A549 (cell line): ENCODE measurements at regions not wholly inside any gene's neighbourhood (a gene's known extent, or its start where the extent isn't known, plus 50 kb on each side); places are given as distances from the start of the nearest gene placed in this dataset.

Experiments used
- ATAC-seq, 2 experiments: fragments of 200-7000 bp in 1 of 2; fragments of >200 bp in 1 of 2; cut with Nextera tagmentation in 1 of 2; cut with Tn5 transposase in 1 of 2; 3 replicates each; pipeline versions ENCODE4 v1.8.0 to v1.9.1; 2018 to 2020; ENCODE audit warnings: mild to moderate bottlenecking in 1 of 2, moderate library complexity in 1 of 2
- CTCF ChIA-PET: fragments of 300-600 bp; sonication (Branson Sonifier 250); formaldehyde crosslinking; extraction: SDS; loops from one replicate; lab custom pipeline; 2021; ENCODE audit warnings: antibody characterized with exemption, inconsistent platforms; lab: Yijun Ruan, JAX
- POLR2A ChIA-PET: fragments of 350-600 bp; formaldehyde crosslinking; extraction: SDS; loops from one replicate; lab custom pipeline; 2021; ENCODE audit warnings: antibody characterized with exemption, inconsistent platforms; lab: Yijun Ruan, JAX
- DNase-seq, 2 experiments: peaks; one replicate each; pipeline versions ENCODE4 v3.0.0 to v3.0.0-alpha.2; 2011 to 2016; ENCODE audit warnings: low read depth in 1 of 2, low spot score in 1 of 2
- FAIRE-seq: peaks from 2 replicates; lab custom pipeline; 2011; peaks lifted over from hg19 to GRCh38; lab: Jason Lieb, UNC
- H3K27ac ChIP-seq, 2 experiments: fragments of >200 bp; sonication (Bioruptor Twin); formaldehyde crosslinking; 3 replicates each; pipeline ENCODE4 v1.5.1; 2016 to 2017
- H3K4me1 ChIP-seq: fragments of >200 bp; sonication (Bioruptor Twin); formaldehyde crosslinking; 3 replicates; pipeline ENCODE4 v1.6.1; 2016
- H3K4me2 ChIP-seq: fragments of >200 bp; sonication (Bioruptor Twin); formaldehyde crosslinking; 3 replicates; pipeline ENCODE4 v1.6.1; 2016
- H3K4me3 ChIP-seq: fragments of >200 bp; sonication (Bioruptor Twin); formaldehyde crosslinking; 3 replicates; pipeline ENCODE4 v1.5.1; 2016
- H3K9me3 ChIP-seq: fragments of >200 bp; sonication (Bioruptor Twin); formaldehyde crosslinking; 3 replicates; pipeline ENCODE4 v1.6.1; 2016
- BHLHE40 ChIP-seq: IDR thresholded peaks from 2 replicates; pipeline ENCODE4 v1.6.1; 2012; ENCODE audit warnings: low read depth, low read length, inconsistent platforms
- CBX8 ChIP-seq: fragments of 200-600 bp; sonication (generic); IDR thresholded peaks from 2 replicates; pipeline ENCODE4 v1.6.1; 2016
- EHMT2 ChIP-seq: fragments of 200-600 bp; sonication (generic); IDR thresholded peaks from 2 replicates; pipeline ENCODE4 v1.6.1; 2016; ENCODE audit warnings: antibody characterized with exemption, low read depth, mild to moderate bottlenecking, moderate library complexity
- ELK1 ChIP-seq: fragments of 150-350 bp; IDR thresholded peaks from 2 replicates; pipeline ENCODE4 v1.6.1; 2014; ENCODE audit warnings: low read depth, mild to moderate bottlenecking, low read length
- HES2 ChIP-seq: fragments of >200 bp; sonication (Bioruptor Twin); formaldehyde crosslinking; IDR thresholded peaks from 2 replicates; pipeline ENCODE4 v1.6.1; 2016
- HEYL ChIP-seq: fragments of 250-450 bp; sonication (Bioruptor Pico); IDR thresholded peaks from 2 replicates; pipeline ENCODE4 v1.8.0; 2021; ENCODE audit warnings: mild to moderate bottlenecking, moderate library complexity
- HMGXB4 ChIP-seq: fragments of 250-450 bp; sonication (Bioruptor Pico); IDR thresholded peaks from 2 replicates; pipeline ENCODE4 v1.5.0; 2021; ENCODE audit warnings: mild to moderate bottlenecking, moderate library complexity, borderline replicate concordance
- HOXB13 ChIP-seq: fragments of 250-450 bp; sonication (Bioruptor Pico); IDR thresholded peaks from 2 replicates; pipeline ENCODE4 v1.5.0; 2020; ENCODE audit warnings: low read depth, mild to moderate bottlenecking, moderate library complexity
- JUN ChIP-seq, 2 experiments: fragments of >200 bp; sonication (Bioruptor Twin); formaldehyde crosslinking; IDR thresholded peaks; 2 replicates in 1 of 2; 3 replicates in 1 of 2; pipeline ENCODE4 v1.6.1; 2016 to 2017
- JUNB ChIP-seq: fragments of >200 bp; sonication (Bioruptor Twin); formaldehyde crosslinking; IDR thresholded peaks from 2 replicates; pipeline ENCODE4 v1.6.1; 2016
- KDM1A ChIP-seq: fragments of 200-600 bp; sonication (generic); IDR thresholded peaks from 2 replicates; pipeline ENCODE4 v1.6.1; 2016; ENCODE audit warnings: low read depth, mild to moderate bottlenecking
- KDM5A ChIP-seq: fragments of 200-600 bp; sonication (generic); IDR thresholded peaks from 2 replicates; pipeline ENCODE4 v1.6.1; 2016; ENCODE audit warnings: antibody characterized with exemption, mild to moderate bottlenecking
- MAX ChIP-seq: IDR thresholded peaks from 2 replicates; pipeline ENCODE4 v1.6.1; 2012
- MAZ ChIP-seq: fragments of 150-350 bp; IDR thresholded peaks from 2 replicates; pipeline ENCODE4 v1.6.1; 2014; ENCODE audit warnings: antibody characterized with exemption, low read depth, low read length, borderline replicate concordance
- MYC ChIP-seq: IDR thresholded peaks from 2 replicates; pipeline ENCODE4 v1.6.1; 2012; ENCODE audit warnings: mild to moderate bottlenecking, inconsistent platforms, low read length, improper control_type of control experiment, borderline replicate concordance
- NPAS2 ChIP-seq: fragments of 250-450 bp; sonication (Bioruptor Pico); IDR thresholded peaks from 2 replicates; pipeline ENCODE4 v1.8.0; 2022; ENCODE audit warnings: mild to moderate bottlenecking, moderate library complexity, borderline replicate concordance
- PBX3 ChIP-seq: IDR thresholded peaks from 2 replicates; pipeline ENCODE4 v1.6.1; 2012
- PHF8 ChIP-seq: fragments of 200-600 bp; sonication (generic); IDR thresholded peaks from 2 replicates; pipeline ENCODE4 v1.6.1; 2016; ENCODE audit warnings: low read depth, mild to moderate bottlenecking, antibody characterized with exemption, moderate library complexity, borderline replicate concordance
- RAD21 ChIP-seq, 2 experiments: fragments of >200 bp in 1 of 2; sonication (Bioruptor Twin) in 1 of 2; formaldehyde crosslinking in 1 of 2; IDR thresholded peaks in 1 of 2; conservative IDR thresholded peaks in 1 of 2; 2 replicates in 1 of 2; 3 replicates in 1 of 2; pipeline ENCODE4 v1.6.1; 2012 to 2018; ENCODE audit warnings: inconsistent platforms in 1 of 2
- RCOR1 ChIP-seq: fragments of 150-350 bp; IDR thresholded peaks from 2 replicates; pipeline ENCODE4 v1.6.1; 2014; ENCODE audit warnings: antibody characterized with exemption, low read length, low read depth
- RFX5 ChIP-seq: fragments of 450-650 bp; IDR thresholded peaks from 2 replicates; pipeline ENCODE4 v1.7.1; 2014; ENCODE audit warnings: antibody characterized with exemption, mild to moderate bottlenecking, moderate library complexity
- TFCP2L1 ChIP-seq: fragments of 250-450 bp; sonication (Bioruptor Pico); IDR thresholded peaks from 2 replicates; pipeline ENCODE4 v1.5.0; 2021; ENCODE audit warnings: mild to moderate bottlenecking
- TP53 ChIP-seq: fragments of 250-450 bp; sonication (Bioruptor Pico); IDR thresholded peaks from 2 replicates; pipeline ENCODE4 v1.5.0; 2021; ENCODE audit warnings: mild to moderate bottlenecking, moderate library complexity
- ZFP36 ChIP-seq: fragments of 450-650 bp; IDR thresholded peaks from 2 replicates; pipeline ENCODE4 v1.6.1; 2014; ENCODE audit warnings: borderline replicate concordance; ENCODE audit not compliant: partially characterized antibody
- ZNF302 ChIP-seq: fragments of 250-450 bp; sonication (Bioruptor Pico); IDR thresholded peaks from 2 replicates; pipeline ENCODE4 v1.9.0; 2021; ENCODE audit warnings: inconsistent platforms, mild to moderate bottlenecking, moderate library complexity
- WGBS: methylation state at CpG from one replicate; pipeline ENCODE4 v1.1.6; 2017; ENCODE audit errors: missing lambda C conversion rate; 5-methylcytosine and 5-hydroxymethylcytosine counted together

- H3K4me2 ChIP-seq: no peak overlapping the region
- ATAC-seq (no peak), FAIRE-seq (no peak), DNase-seq (no peak)
- TF ChIP-seq MAX (no peak), TP53 (CRISPR knock-in tag) (no peak), KDM5A (no peak), HEYL (CRISPR knock-in tag) (no peak), PBX3 (no peak), JUNB (no peak), BHLHE40 (no peak), RCOR1 (no peak), ZFP36 (no peak), EHMT2 (no peak), NPAS2 (no peak), CBX8 (no peak), RAD21 (conservative IDR thresholded peaks at IDR 0.05 in 1 of 2, IDR thresholded peaks at IDR 0.05 in 1 of 2) (no peak), KDM1A (no peak), ELK1 (no peak), ZNF302 (no peak), HOXB13 (CRISPR knock-in tag) (no peak)
- no CpG with 5 or more reads among the region's 1 CpG for WGBS
- ChIA-PET POLR2A (no interaction called here), CTCF (no interaction called here)
- no peaks in the 10 kb centered on the region for H3K4me1 ChIP-seq
- no peak overlapping the region for H3K4me3 ChIP-seq
- H3K9me3 ChIP-seq: no peaks in the 10 kb centered on the region; the same call in 2 of the 3 replicates
- no peak overlapping the region for H3K27ac ChIP-seq
Measured at GRCh38 chrX:39965051-39965573, 132.6 kb downstream of the BCOR start.

- H3K4me3 ChIP-seq: no peak overlapping the region
- peaks cover 1% of the 10 kb centered on the region; the same call in 1 of the 3 replicates for H3K9me3 ChIP-seq
- ATAC-seq: no peak
- no peak for FAIRE-seq
- H3K4me1 ChIP-seq: no peaks in the 10 kb centered on the region
- TF ChIP-seq HEYL (CRISPR knock-in tag) (no peak), HES2 (no peak), MYC (no peak), MAX (no peak), JUN (IDR thresholded peaks at IDR 0.05) (no peak), MAZ (no peak), RFX5 (no peak), TFCP2L1 (CRISPR knock-in tag) (no peak), PHF8 (no peak), HMGXB4 (no peak)
- no peak overlapping the region for H3K27ac ChIP-seq
- POLR2A ChIA-PET: no interaction called here
- WGBS: 85% methylated on average over 8 of the region's 8 CpGs
- DNase-seq: no peak
- CTCF ChIA-PET: interaction anchor here (0.6 to 0.8 kb wide), 2 partner anchors 10 to 11 kb away, joined by 3 to 4 read pairs; no protein-coding TSS in a partner anchor
- H3K4me2 ChIP-seq: no peak overlapping the region
Measured at GRCh38 chrX:39966176-39966575, 131.6 kb downstream of the BCOR start.
